Keratinocyte (primary cell): ENCODE measurements at regions not wholly inside any gene's neighbourhood (a gene's known extent, or its start where the extent isn't known, plus 50 kb on each side); places are given as distances from the start of the nearest gene placed in this dataset.

Experiments used
- DNase-seq: peaks from one replicate; pipeline ENCODE4 v3.0.0-alpha.2; 2011; ENCODE audit warnings: low read depth, missing footprints, low spot score
- FAIRE-seq: peaks from 2 replicates; lab custom pipeline; 2011; peaks lifted over from hg19 to GRCh38; lab: Jason Lieb, UNC
- H2AFZ ChIP-seq: 2 replicates; pipeline ENCODE4 v1.6.0; 2012; ENCODE audit warnings: low read length, control low read depth, inconsistent platforms; ENCODE audit not compliant: control insufficient read depth
- H3K27ac ChIP-seq: 2 replicates; pipeline ENCODE4 v1.5.1; 2011; ENCODE audit warnings: low read length; ENCODE audit not compliant: control insufficient read depth, insufficient read depth
- H3K27me3 ChIP-seq: 3 replicates; pipeline ENCODE4 v1.6.0; 2011; ENCODE audit warnings: low read length; ENCODE audit not compliant: control insufficient read depth, insufficient read depth; ENCODE audit errors: extremely low read depth
- H3K36me3 ChIP-seq, 2 experiments: 2 replicates in 1 of 2; 3 replicates in 1 of 2; pipeline ENCODE4 v1.5.1; 2011; ENCODE audit warnings: low read length in 2 of 2, mild to moderate bottlenecking in 1 of 2; ENCODE audit not compliant: control insufficient read depth in 2 of 2, insufficient read depth in 2 of 2; ENCODE audit errors: extremely low read depth in 1 of 2
- H3K4me1 ChIP-seq: 3 replicates; pipeline ENCODE4 v1.5.1; 2011; ENCODE audit warnings: low read length; ENCODE audit not compliant: control insufficient read depth, insufficient read depth; ENCODE audit errors: extremely low read depth
- H3K4me2 ChIP-seq: 3 replicates; pipeline ENCODE4 v1.6.0; 2011; ENCODE audit warnings: low read depth, low read length; ENCODE audit not compliant: control insufficient read depth, insufficient read depth; ENCODE audit errors: extremely low read depth
- H3K4me3 ChIP-seq, 3 experiments: fragments of 200-600 bp in 1 of 3; sonication (generic) in 1 of 3; 2 replicates in 2 of 3; 3 replicates in 1 of 3; pipeline ENCODE4 v1.5.1; 2011 to 2016; ENCODE audit warnings: low read length in 3 of 3, mild to moderate bottlenecking in 3 of 3, control low read depth in 2 of 3, inconsistent platforms in 1 of 3, low read depth in 1 of 3, mixed read lengths in 1 of 3, mixed run types in 1 of 3, moderate library complexity in 1 of 3; ENCODE audit not compliant: control insufficient read depth in 2 of 3, insufficient read depth in 2 of 3; ENCODE audit errors: extremely low read depth in 1 of 3
- H3K79me2 ChIP-seq: 2 replicates; pipeline ENCODE4 v1.6.0; 2012; ENCODE audit warnings: low read length; ENCODE audit not compliant: control insufficient read depth, insufficient read depth
- H3K9ac ChIP-seq: 3 replicates; pipeline ENCODE4 v1.6.0; 2011; ENCODE audit warnings: low read length; ENCODE audit not compliant: control insufficient read depth, insufficient read depth; ENCODE audit errors: extremely low read depth
- H3K9me1 ChIP-seq: 3 replicates; pipeline ENCODE4 v1.6.0; 2011; ENCODE audit warnings: low read length; ENCODE audit not compliant: control insufficient read depth, insufficient read depth; ENCODE audit errors: extremely low read depth
- H3K9me3 ChIP-seq: 2 replicates; pipeline ENCODE4 v1.5.1; 2012; ENCODE audit warnings: low read depth, low read length; ENCODE audit not compliant: control insufficient read depth
- H4K20me1 ChIP-seq: 3 replicates; pipeline ENCODE4 v1.6.0; 2011; ENCODE audit warnings: low read length; ENCODE audit not compliant: control insufficient read depth, insufficient read depth; ENCODE audit errors: extremely low read depth
- CTCF ChIP-seq, 3 experiments: IDR thresholded peaks in 1 of 3; conservative IDR thresholded peaks in 1 of 3; optimal IDR thresholded peaks in 1 of 3; 2 replicates in 2 of 3; 3 replicates in 1 of 3; pipeline versions ENCODE3 to v1.5.1; 2011; ENCODE audit warnings: low read length in 3 of 3, mild to moderate bottlenecking in 3 of 3, moderate library complexity in 2 of 3, control low read depth in 1 of 3, inconsistent platforms in 1 of 3; ENCODE audit not compliant: insufficient read depth in 2 of 3; ENCODE audit errors: extremely low read depth in 1 of 3
- EZH2 ChIP-seq: IDR thresholded peaks from one replicate; pipeline ENCODE4 v1.6.1; 2012; ENCODE audit warnings: inconsistent platforms, mild to moderate bottlenecking, low read length, moderate library complexity
- dilution Hi-C: fragments of 300-500 bp; cut with MboI; formaldehyde crosslinking; loops from one replicate; pipeline ENCODE4 v1.7.0; 2020; ENCODE audit warnings: low sequenced_read_pairs; ENCODE audit not compliant: extremely low pct_ligation_motif_present

- Histone ChIP-seq H3K9ac (no peak overlapping the region), H3K27me3 (no peaks in the 10 kb centered on the region), H3K27ac (no peak overlapping the region), H3K4me2 (no peak overlapping the region), H2AFZ (no peak overlapping the region), H3K9me3 (no peaks in the 10 kb centered on the region), H4K20me1 (no peaks in the 10 kb centered on the region), H3K9me1 (no peaks in the 10 kb centered on the region), H3K79me2 (no peaks in the 10 kb centered on the region), H3K4me3 (no peak overlapping the region), H3K36me3 (no peaks in the 10 kb centered on the region), H3K4me1 (no peaks in the 10 kb centered on the region)
- TF ChIP-seq CTCF (optimal IDR thresholded peaks at IDR 0.05 in 1 of 3, IDR thresholded peaks at IDR 0.05 in 1 of 3, conservative IDR thresholded peaks at IDR 0.05 in 1 of 3; ENCODE audit: extremely low read depth in 1 of 3, insufficient read depth in 2 of 3, low read length in 3 of 3) (no peak), EZH2 (no peak)
- DNase-seq (no peak), FAIRE-seq (no peak)
- dilution Hi-C loops = no loop called here
Observed at GRCh38 chr4:158965226-158965625, 137.7 kb upstream of the RAPGEF2 start.

GRCh38 chr4:158966091-158966490 is 136.8 kb upstream of the RAPGEF2 start:
- dilution Hi-C loops = no loop called here
- Histone ChIP-seq H3K27me3 (no peaks in the 10 kb centered on the region), H4K20me1 (no peaks in the 10 kb centered on the region), H3K27ac (no peak overlapping the region), H3K36me3 (no peaks in the 10 kb centered on the region), H3K4me2 (no peak overlapping the region), H3K9me1 (no peaks in the 10 kb centered on the region), H3K9ac (no peak overlapping the region), H2AFZ (no peak overlapping the region), H3K4me1 (no peaks in the 10 kb centered on the region), H3K79me2 (no peaks in the 10 kb centered on the region), H3K4me3 (no peak overlapping the region), H3K9me3 (no peaks in the 10 kb centered on the region)
- DNase-seq (no peak), FAIRE-seq (no peak)
- TF ChIP-seq CTCF (optimal IDR thresholded peaks at IDR 0.05 in 1 of 3, IDR thresholded peaks at IDR 0.05 in 1 of 3, conservative IDR thresholded peaks at IDR 0.05 in 1 of 3; ENCODE audit: extremely low read depth in 1 of 3, insufficient read depth in 2 of 3, low read length in 3 of 3) (no peak), EZH2 (no peak)
